Heart left ventricle (tissue), 13 donors: ENCODE measurements at regions not wholly inside any gene's neighbourhood (a gene's known extent, or its start where the extent isn't known, plus 50 kb on each side); places are given as distances from the start of the nearest gene placed in this dataset.

Source experiments
- CTCF ChIP-seq, 12 donors: fragments of 200-600 bp; sonication (generic) in 4 of 12; IDR thresholded peaks; one replicate each; pipeline versions ENCODE4 v1.5.0 to v1.8.0; 2018 to 2022; ENCODE audit warnings: antibody characterized with exemption in 12 of 12, mild to moderate bottlenecking in 5 of 12
- POLR2A ChIP-seq, 2 donors: fragments of 450-650 bp; IDR thresholded peaks; one replicate each; pipeline ENCODE4 v1.6.1; 2017; ENCODE audit warnings: antibody characterized with exemption in 2 of 2, mild to moderate bottlenecking in 2 of 2, moderate library complexity in 2 of 2
- donor health status: ischemic (EF 13 %, LVEDD 7.1; RV severe dilation, severe dysfunction).
- donor health status: DM: no; HTN: yes; CAD: no.
- donor health status: DM: no; HTN: no; CAD: no.
- donor health status: ischemic (EF 25% LVEDD 6.9; RV normal size, moderate dysfunction).
- donor health status: ischemic (EF 25% LVEDD 5.7; RV mildly dilated, moderate dysfunction).
- donor health status: ischemic (EF 35%, LVEDD 5.7; RV mildly dilated, moderate dysfunction).
- donor health status: nonischemic (EF 11% LVEDD 7.7; RV severe dilation, severe dysfunction).
- donor health status: DM: yes; HTN: yes; CAD: no.
- donor health status: PGD.
- donor health status: ischemic (EF 29% LVEDD 5.4; RV normal size, mild dysfunction).
- donor health status: nonischemic (EF 23%, LVEDD 6.1; RV moderate dilation, normal function).

DNA sequence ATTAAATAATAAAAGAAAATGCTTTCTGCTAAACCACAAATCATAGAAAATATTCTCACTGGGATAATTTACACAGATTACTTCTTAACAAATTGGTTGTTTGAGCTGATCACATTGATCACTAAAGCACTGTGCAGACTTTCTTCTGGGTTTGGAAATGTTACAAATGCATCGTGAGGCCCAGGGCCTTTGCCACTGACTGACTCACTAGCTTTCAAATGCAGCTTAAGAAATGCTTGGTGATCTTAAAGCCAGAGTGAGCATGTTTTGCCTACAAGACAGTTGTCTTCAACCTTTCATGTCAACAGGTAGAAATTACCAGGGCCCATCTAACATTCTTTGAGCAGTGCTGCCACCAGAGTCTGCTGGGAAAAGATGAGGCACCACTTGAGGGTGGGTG, 252.3 kb upstream of the ADRA1B start:
- TF ChIP-seq CTCF (IDR thresholded peaks at IDR 0.05), result no peak
- no peak for TF ChIP-seq POLR2A (IDR thresholded peaks at IDR 0.05)
